BE2C (cell line): ENCODE measurements at regions not wholly inside any gene's neighbourhood (a gene's known extent, or its start where the extent isn't known, plus 50 kb on each side); places are given as distances from the start of the nearest gene placed in this dataset.

ENCODE experiments used
- DNase-seq: peaks from one replicate; pipeline ENCODE4 v3.0.0-alpha.2; 2020
- H3K27me3 ChIP-seq: fragments of 250-450 bp; sonication (Bioruptor Pico); 2 replicates; pipeline ENCODE4 v1.5.1; 2020; ENCODE audit warnings: mild to moderate bottlenecking
- H3K36me3 ChIP-seq: fragments of 250-450 bp; sonication (Bioruptor Pico); 2 replicates; pipeline ENCODE4 v1.5.1; 2020; ENCODE audit warnings: mild to moderate bottlenecking
- H3K4me1 ChIP-seq: fragments of 250-450 bp; sonication (Bioruptor Pico); 2 replicates; pipeline ENCODE4 v1.5.1; 2020
- H3K4me3 ChIP-seq: 2 replicates; pipeline ENCODE4 v1.5.1; 2011; ENCODE audit warnings: low read depth, low read length
- H3K9me3 ChIP-seq: fragments of 250-450 bp; sonication (Bioruptor Pico); 2 replicates; pipeline ENCODE4 v1.5.1; 2020
- CTCF ChIP-seq: IDR thresholded peaks from 2 replicates; pipeline ENCODE4 v1.5.1; 2012; ENCODE audit warnings: mild to moderate bottlenecking, low read depth, low read length

DNA sequence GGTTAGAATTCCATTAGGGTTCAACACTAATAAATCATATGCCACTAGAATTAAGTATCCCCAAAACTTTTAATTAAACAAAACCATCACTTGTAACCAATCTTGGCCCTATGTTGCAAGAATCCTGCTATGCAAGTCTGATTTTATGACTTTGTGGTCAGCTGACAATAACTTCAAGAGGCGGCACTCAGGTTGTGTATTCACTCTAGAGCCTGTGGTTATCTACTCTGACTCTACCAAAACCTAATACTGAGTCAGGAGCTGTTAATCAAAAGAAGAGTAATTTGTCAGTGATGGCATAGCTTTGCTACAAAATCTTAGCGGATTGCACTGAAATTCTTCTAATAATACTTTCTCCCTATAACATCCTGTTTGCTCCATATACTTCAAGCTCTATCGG is 253.7 kb downstream of the AASDHPPT start:
- TF ChIP-seq CTCF = no peak
- no peak for DNase-seq
- Histone ChIP-seq H3K4me1 (no peaks in the 10 kb centered on the region), H3K36me3 (no peaks in the 10 kb centered on the region), H3K27me3 (no peaks in the 10 kb centered on the region), H3K9me3 (no peaks in the 10 kb centered on the region), H3K4me3 (no peak overlapping the region)

- no peak for DNase-seq
- no peaks in the 10 kb centered on the region for H3K4me1 ChIP-seq
- no peak for TF ChIP-seq CTCF
- no peaks in the 10 kb centered on the region for H3K9me3 ChIP-seq
- H3K4me3 ChIP-seq = no peak overlapping the region
- no peaks in the 10 kb centered on the region for H3K36me3 ChIP-seq
- no peaks in the 10 kb centered on the region for H3K27me3 ChIP-seq
These were observed 256.2 kb downstream of the AASDHPPT start for GRCh38 chr11:106333678-106334077.

DNA sequence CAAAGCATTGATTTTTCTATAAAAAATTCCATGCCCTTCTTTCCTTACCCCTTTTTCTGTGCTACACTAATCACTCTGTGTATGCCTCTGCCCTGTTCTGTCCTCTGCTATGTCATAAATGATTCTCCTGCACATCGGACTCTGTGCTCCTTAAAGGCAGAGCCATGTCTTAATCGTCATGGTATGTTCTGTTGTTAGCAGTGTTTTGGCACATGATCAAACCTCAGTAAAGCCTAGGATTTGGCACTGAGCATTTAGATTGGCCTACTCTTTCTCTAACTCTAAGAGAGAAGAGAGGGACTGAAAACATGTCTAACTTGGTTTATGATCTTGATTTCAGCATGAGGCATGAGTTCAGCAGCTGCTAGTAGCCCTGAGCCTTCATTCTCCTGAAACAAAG is 266.9 kb downstream of the AASDHPPT start:
- no peak for TF ChIP-seq CTCF
- no peak for DNase-seq

DNA sequence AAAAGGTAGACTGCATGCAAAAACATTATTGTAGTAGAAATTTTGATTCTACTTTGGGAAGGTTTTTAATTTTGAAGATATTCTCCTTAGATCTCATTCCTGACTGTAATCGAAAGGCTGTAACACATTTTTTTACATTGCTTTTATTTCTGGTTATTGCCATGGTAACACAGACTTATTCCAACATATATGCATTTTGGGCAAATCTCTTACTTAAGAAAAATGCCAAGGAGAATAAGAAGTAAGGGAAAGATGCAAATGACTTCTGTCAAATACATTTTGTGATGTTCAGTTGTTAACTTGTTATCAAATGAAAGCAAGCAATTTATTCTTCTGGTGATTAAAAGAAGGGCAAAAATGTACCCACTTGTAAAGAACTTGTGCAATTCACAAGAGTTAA is 267.5 kb downstream of the AASDHPPT start:
- H3K36me3 ChIP-seq = no peaks in the 10 kb centered on the region
- no peak for TF ChIP-seq CTCF

More for the DNA sequence above, 266.9 kb downstream of the AASDHPPT start:
- H3K4me1 ChIP-seq = no peaks in the 10 kb centered on the region
- no peak overlapping the region for H3K4me3 ChIP-seq
- H3K9me3 ChIP-seq = no peaks in the 10 kb centered on the region
- no peaks in the 10 kb centered on the region for H3K27me3 ChIP-seq
- H3K36me3 ChIP-seq = no peaks in the 10 kb centered on the region

GRCh38 chr11:106353031-106353430 is 275.6 kb downstream of the AASDHPPT start:
- no peak for TF ChIP-seq CTCF
- Histone ChIP-seq H3K9me3 (no peaks in the 10 kb centered on the region), H3K27me3 (no peaks in the 10 kb centered on the region), H3K36me3 (no peaks in the 10 kb centered on the region), H3K4me3 (no peak overlapping the region), H3K4me1 (no peaks in the 10 kb centered on the region)
- no peak for DNase-seq

More for the DNA sequence above, 267.5 kb downstream of the AASDHPPT start:
- Histone ChIP-seq H3K4me1 (no peaks in the 10 kb centered on the region), H3K27me3 (no peaks in the 10 kb centered on the region), H3K9me3 (no peaks in the 10 kb centered on the region), H3K4me3 (no peak overlapping the region)
- DNase-seq = no peak

DNA sequence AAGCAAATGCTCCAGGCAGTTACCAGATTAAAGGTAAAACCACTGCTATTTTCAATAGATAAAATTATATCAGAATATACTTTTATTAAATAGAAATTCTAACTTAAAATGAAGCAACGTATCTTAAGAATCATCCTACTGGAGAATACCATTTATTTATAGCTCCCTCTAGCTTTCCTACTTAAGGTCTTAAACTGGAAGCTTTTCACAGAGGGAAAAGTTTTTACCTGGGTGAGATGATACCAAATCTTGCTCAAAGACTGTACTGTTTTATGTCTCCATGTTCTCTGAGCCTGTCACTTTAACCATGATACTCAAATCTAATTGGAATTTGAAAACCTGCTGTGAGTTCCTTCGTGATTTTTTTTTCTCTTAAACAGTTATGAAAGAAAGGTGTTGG is 291.8 kb downstream of the AASDHPPT start:
- Histone ChIP-seq H3K4me3 (no peak overlapping the region), H3K36me3 (no peaks in the 10 kb centered on the region), H3K4me1 (no peaks in the 10 kb centered on the region), H3K27me3 (no peaks in the 10 kb centered on the region; the same call in 1 of the 2 replicates), H3K9me3 (no peaks in the 10 kb centered on the region)
- DNase-seq = no peak
- no peak for TF ChIP-seq CTCF
